Endothelial cell of umbilical vein (primary cell): ENCODE measurements at regions not wholly inside any gene's neighbourhood (a gene's known extent, or its start where the extent isn't known, plus 50 kb on each side); places are given as distances from the start of the nearest gene placed in this dataset.

Source experiments
- BruUV-seq: library from RNA; stranded (reverse); fragments of 400-500 nt; replicated peaks from 2 replicates; lab custom pipeline; 2021; lab: Mats Ljungman, UMichigan
- CTCF ChIA-PET: fragments of 300-600, 350-600 bp; sonication (Branson Sonifier 250); formaldehyde crosslinking; loops from one replicate; lab custom pipeline; 2021; ENCODE audit warnings: antibody characterized with exemption, inconsistent platforms; lab: Charles Lee
- POLR2A ChIA-PET: fragments of 300-600, 350-600 bp; sonication (Branson Sonifier 250); formaldehyde crosslinking; loops from one replicate; lab custom pipeline; 2021; ENCODE audit warnings: antibody characterized with exemption, inconsistent platforms; lab: Charles Lee
- DNase-seq: peaks from one replicate; pipeline ENCODE4 v3.0.0-alpha.2; 2011; ENCODE audit warnings: low read depth, low spot score
- FAIRE-seq: peaks from 2 replicates; lab custom pipeline; 2011; peaks lifted over from hg19 to GRCh38; lab: Jason Lieb, UNC
- H2AFZ ChIP-seq: 2 replicates; pipeline ENCODE4 v1.6.0; 2012; ENCODE audit warnings: low read depth, low read length, control low read depth, inconsistent platforms
- H3K27ac ChIP-seq: 2 replicates; pipeline ENCODE4 v1.5.1; 2011; ENCODE audit warnings: low read depth, mild to moderate bottlenecking, control low read depth, low read length, moderate library complexity; ENCODE audit not compliant: insufficient read depth
- H3K27me3 ChIP-seq, 2 experiments: 2 replicates each; pipeline versions ENCODE4 v1.6.0 to v1.6.1; 2011; ENCODE audit warnings: low read length in 2 of 2, mixed read lengths in 1 of 2; ENCODE audit not compliant: control insufficient read depth in 2 of 2, insufficient read depth in 2 of 2
- H3K36me3 ChIP-seq, 2 experiments: 2 replicates in 1 of 2; 3 replicates in 1 of 2; pipeline ENCODE4 v1.5.1; 2011; ENCODE audit warnings: low read length in 2 of 2, mild to moderate bottlenecking in 1 of 2, moderate library complexity in 1 of 2; ENCODE audit not compliant: control insufficient read depth in 2 of 2, insufficient read depth in 2 of 2; ENCODE audit errors: extremely low read depth in 1 of 2
- H3K4me1 ChIP-seq: 3 replicates; pipeline ENCODE4 v1.5.1; 2011; ENCODE audit warnings: mild to moderate bottlenecking, low read length; ENCODE audit not compliant: control insufficient read depth, insufficient read depth; ENCODE audit errors: extremely low read depth
- H3K4me2 ChIP-seq: 2 replicates; pipeline ENCODE4 v1.6.1; 2011; ENCODE audit warnings: low read length, control low read depth, mixed read lengths; ENCODE audit not compliant: insufficient read depth
- H3K4me3 ChIP-seq, 3 experiments: fragments of 200-600 bp in 1 of 3; sonication (generic), shearing (Covaris generic) in 1 of 3; replicated peaks in 1 of 3; 2 replicates each; pipeline ENCODE4 v1.5.1; 2011 to 2016; ENCODE audit warnings: control low read depth in 3 of 3, low read length in 3 of 3, mild to moderate bottlenecking in 2 of 3, inconsistent platforms in 1 of 3, low read depth in 1 of 3, moderate library complexity in 1 of 3; ENCODE audit not compliant: insufficient read depth in 1 of 3
- H3K79me2 ChIP-seq: 2 replicates; pipeline ENCODE4 v1.6.0; 2012; ENCODE audit warnings: low read length, inconsistent platforms; ENCODE audit not compliant: control insufficient read depth, insufficient read depth
- H3K9ac ChIP-seq: replicated peaks from 2 replicates; pipeline ENCODE3; 2011; ENCODE audit warnings: low read length, control low read depth; ENCODE audit not compliant: insufficient read depth; ENCODE audit errors: extremely low read depth
- H3K9me1 ChIP-seq: replicated peaks from 3 replicates; pipeline ENCODE4 v1.6.0; 2011; ENCODE audit warnings: mild to moderate bottlenecking, low read length; ENCODE audit not compliant: control insufficient read depth, insufficient read depth; ENCODE audit errors: extremely low read depth
- H3K9me3 ChIP-seq: replicated peaks from 2 replicates; pipeline ENCODE4 v1.5.1; 2012; ENCODE audit warnings: low read length, inconsistent platforms; ENCODE audit not compliant: control insufficient read depth, insufficient read depth
- H4K20me1 ChIP-seq: replicated peaks from 2 replicates; pipeline ENCODE3; 2011; ENCODE audit warnings: mild to moderate bottlenecking, low read length; ENCODE audit not compliant: control insufficient read depth, insufficient read depth; ENCODE audit errors: extremely low read depth
- EZH2 ChIP-seq: IDR thresholded peaks from 2 replicates; pipeline ENCODE4 v1.6.1; 2012; ENCODE audit warnings: borderline replicate concordance, low read depth, mild to moderate bottlenecking, moderate library complexity, low read length, inconsistent platforms; ENCODE audit not compliant: severe bottlenecking
- FOS ChIP-seq: IDR thresholded peaks from 2 replicates; pipeline ENCODE4 v1.6.1; 2011; ENCODE audit warnings: mild to moderate bottlenecking, low read length, moderate library complexity, borderline replicate concordance; ENCODE audit not compliant: insufficient read depth
- GATA2 ChIP-seq: IDR thresholded peaks from 2 replicates; pipeline ENCODE4 v1.7.0; 2011; ENCODE audit warnings: low read depth, mild to moderate bottlenecking, moderate library complexity, mixed read lengths, low read length; ENCODE audit not compliant: insufficient read length, insufficient read depth
- JUN ChIP-seq: IDR thresholded peaks from 2 replicates; pipeline ENCODE4 v1.6.1; 2011; ENCODE audit warnings: borderline replicate concordance, low read depth; ENCODE audit not compliant: insufficient read length, insufficient read depth
- MYC ChIP-seq: IDR thresholded peaks from one replicate; pipeline ENCODE4 v1.6.1; 2011; ENCODE audit warnings: mild to moderate bottlenecking, low read depth, low read length
- POLR2A ChIP-seq: IDR thresholded peaks from 2 replicates; pipeline ENCODE4 v1.6.1; 2012; ENCODE audit warnings: low read depth, mild to moderate bottlenecking, control low read depth, low read length
- POLR2AphosphoS5 ChIP-seq: IDR thresholded peaks from 2 replicates; pipeline ENCODE4 v1.6.1; 2012; ENCODE audit warnings: low read depth, mild to moderate bottlenecking, control low read depth, low read length, moderate library complexity; ENCODE audit not compliant: insufficient read depth
- dilution Hi-C: fragments of 300-500 bp; cut with MboI; formaldehyde crosslinking; loops from one replicate; pipeline ENCODE4 v1.15.0; 2019; ENCODE audit warnings: low sequenced_read_pairs; ENCODE audit not compliant: extremely low pct_ligation_motif_present
- intact Hi-C: fragments of 100-400 bp; cut with micrococcal nuclease; formaldehyde crosslinking; loops from one replicate; pipeline ENCODE4 v1.10.0; 2022
- TF ChIP-seq, protein P1 (sequence below), 2 donors: IDR thresholded peaks; 1 replicate in 1 of 2; 2 replicates in 1 of 2; pipeline ENCODE4 v1.5.1; 2011; ENCODE audit warnings: low read length in 2 of 2, mild to moderate bottlenecking in 2 of 2, moderate library complexity in 2 of 2, control low read depth in 1 of 2, inconsistent platforms in 1 of 2, low read depth in 1 of 2; ENCODE audit not compliant: insufficient read depth in 1 of 2; ENCODE audit errors: extremely low read depth in 1 of 2
- TF ChIP-seq, protein P2 (sequence below): IDR thresholded peaks from 2 replicates; pipeline ENCODE4 v1.6.1; 2011; ENCODE audit not compliant: insufficient read depth, insufficient read length

DNA sequence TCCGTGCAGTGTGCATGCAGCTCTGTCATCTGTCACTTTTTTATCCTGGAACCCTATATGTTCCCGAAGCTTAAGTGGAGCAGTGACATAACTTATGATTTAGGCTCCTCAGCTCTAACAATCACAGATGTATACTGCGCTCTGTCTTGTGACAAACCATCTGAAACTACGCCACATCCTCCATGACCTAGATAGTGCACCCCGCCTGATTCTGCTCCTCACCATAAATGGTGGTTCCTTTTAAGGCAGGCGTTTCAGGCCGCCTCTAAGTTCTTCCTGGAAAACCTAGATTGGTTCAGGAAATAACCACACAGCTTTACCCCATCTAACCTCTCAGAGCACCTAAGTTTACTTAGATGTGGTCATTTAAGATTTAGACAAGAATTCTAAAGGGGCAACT, 372.0 kb downstream of the CDH10 start:
- CTCF ChIA-PET = interaction anchor here (0.7 kb wide), 1 partner anchor 1624 kb away, joined by 3 read pairs; no protein-coding TSS in a partner anchor
- no peak for FAIRE-seq

More for the DNA sequence above, 372.0 kb downstream of the CDH10 start:
- Histone ChIP-seq H4K20me1 (no peaks in the 10 kb centered on the region), H3K27ac (no peak overlapping the region), H3K79me2 (no peaks in the 10 kb centered on the region), H3K27me3 (no peaks in the 10 kb centered on the region), H2AFZ (no peak overlapping the region), H3K9me1 (no peaks in the 10 kb centered on the region), H3K9me3 (no peaks in the 10 kb centered on the region), H3K4me2 (no peak overlapping the region), H3K4me1 (no peaks in the 10 kb centered on the region), H3K36me3 (no peaks in the 10 kb centered on the region), H3K4me3 (no peak overlapping the region), H3K9ac (no peak overlapping the region)
- POLR2A ChIA-PET = no interaction called here
- no peak for DNase-seq
- intact Hi-C loops = no loop called here
- TF ChIP-seq GATA2 (no peak), MYC (no peak), EZH2 (no peak), JUN (no peak), FOS (no peak), POLR2AphosphoS5 (no peak), POLR2A (no peak)
- TF ChIP-seq, protein P1, sequence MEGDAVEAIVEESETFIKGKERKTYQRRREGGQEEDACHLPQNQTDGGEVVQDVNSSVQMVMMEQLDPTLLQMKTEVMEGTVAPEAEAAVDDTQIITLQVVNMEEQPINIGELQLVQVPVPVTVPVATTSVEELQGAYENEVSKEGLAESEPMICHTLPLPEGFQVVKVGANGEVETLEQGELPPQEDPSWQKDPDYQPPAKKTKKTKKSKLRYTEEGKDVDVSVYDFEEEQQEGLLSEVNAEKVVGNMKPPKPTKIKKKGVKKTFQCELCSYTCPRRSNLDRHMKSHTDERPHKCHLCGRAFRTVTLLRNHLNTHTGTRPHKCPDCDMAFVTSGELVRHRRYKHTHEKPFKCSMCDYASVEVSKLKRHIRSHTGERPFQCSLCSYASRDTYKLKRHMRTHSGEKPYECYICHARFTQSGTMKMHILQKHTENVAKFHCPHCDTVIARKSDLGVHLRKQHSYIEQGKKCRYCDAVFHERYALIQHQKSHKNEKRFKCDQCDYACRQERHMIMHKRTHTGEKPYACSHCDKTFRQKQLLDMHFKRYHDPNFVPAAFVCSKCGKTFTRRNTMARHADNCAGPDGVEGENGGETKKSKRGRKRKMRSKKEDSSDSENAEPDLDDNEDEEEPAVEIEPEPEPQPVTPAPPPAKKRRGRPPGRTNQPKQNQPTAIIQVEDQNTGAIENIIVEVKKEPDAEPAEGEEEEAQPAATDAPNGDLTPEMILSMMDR (IDR thresholded peaks at IDR 0.05; ENCODE audit: extremely low read depth in 1 of 2, insufficient read depth in 1 of 2, low read depth in 1 of 2, low read length in 2 of 2) = no peak
- TF ChIP-seq, protein P2, sequence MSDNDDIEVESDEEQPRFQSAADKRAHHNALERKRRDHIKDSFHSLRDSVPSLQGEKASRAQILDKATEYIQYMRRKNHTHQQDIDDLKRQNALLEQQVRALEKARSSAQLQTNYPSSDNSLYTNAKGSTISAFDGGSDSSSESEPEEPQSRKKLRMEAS = no peak
- BruUV-seq = no TSS peak
- dilution Hi-C loops = no loop called here
